ENCODE measurements at regions not wholly inside any gene's neighbourhood (a gene's known extent, or its start where the extent isn't known, plus 50 kb on each side); places are given as distances from the start of the nearest gene placed in this dataset.
"Not testable (repeated sequence)": the region's sequence is repeated elsewhere in the genome, so short reads cannot be mapped to it uniquely, and the experiment has no call there.

- H3K9ac ChIP-seq (ENCODE audit: low read length), result no peak overlapping the region
- Mint-ChIP-seq H3K4me3 (no peak overlapping the region), H3K4me1 (peaks cover 20% of the 10 kb centered on the region), H3K9me3 (ENCODE audit: insufficient read depth) (peaks cover 4% of the 10 kb centered on the region), H3K27ac (no peak overlapping the region), H3K27me3 (no peaks in the 10 kb centered on the region)
- H3K79me2 ChIP-seq (ENCODE audit: control insufficient read depth, insufficient read depth, low read length), result no peaks in the 10 kb centered on the region
- no peak for ATAC-seq (ENCODE audit: low read depth)
- DNase-seq, result no peak
- H3K4me1 ChIP-seq (ENCODE audit: control insufficient read depth in 2 of 2, insufficient read depth in 2 of 2, low read length in 2 of 2), result peaks cover 0 to 5% of the 10 kb centered on the region in 2 donors
- intact Hi-C loops (cut with micrococcal nuclease), result no loop called here
- H3K36me3 ChIP-seq (replicated peaks in 1 of 2; ENCODE audit: control extremely low read depth in 1 of 2, control insufficient read depth in 1 of 2, extremely low read depth in 1 of 2, insufficient read depth in 2 of 2, low read length in 1 of 2), result no peaks in the 10 kb centered on the region
- no peaks in the 10 kb centered on the region for H3K9me3 ChIP-seq (ENCODE audit: control extremely low read depth in 1 of 3, control insufficient read depth in 2 of 3, insufficient read depth in 1 of 3, low read length in 2 of 3)
- no peak overlapping the region for H2AFZ ChIP-seq (ENCODE audit: insufficient read depth, low read depth, low read length, poor library complexity, severe bottlenecking)
- H3K27me3 ChIP-seq (replicated peaks in 1 of 4; ENCODE audit: control extremely low read depth in 1 of 4, control insufficient read depth in 3 of 4, insufficient read depth in 4 of 4, low read length in 3 of 4), result no peaks in the 10 kb centered on the region
- 100% methylated on average over 1 of the region's 2 CpGs for WGBS (ENCODE audit: insufficient coverage)
- H4K20me1 ChIP-seq (ENCODE audit: control insufficient read depth, insufficient read depth, low read length, poor library complexity, severe bottlenecking), result no peaks in the 10 kb centered on the region
- no peak for TF ChIP-seq CTCF (IDR thresholded peaks at IDR 0.05)
- no peak for TF ChIP-seq EZH2 (IDR thresholded peaks at IDR 0.05; ENCODE audit: borderline replicate concordance, insufficient read depth, low read depth, low read length, poor library complexity, severe bottlenecking)
- ChIA-PET POLR2A (no interaction called here), CTCF (no interaction called here)
- H3K4me2 ChIP-seq (replicated peaks; ENCODE audit: low read depth, low read length, poor library complexity, severe bottlenecking), result no peak overlapping the region
- H3K27ac ChIP-seq (ENCODE audit: low read length in 2 of 2), result no peak overlapping the region
- H3K4me3 ChIP-seq (ENCODE audit: control extremely low read depth in 1 of 5, extremely low read depth in 1 of 5, insufficient read depth in 1 of 5, low read depth in 2 of 5, low read length in 4 of 5), result no peak overlapping the region
These were observed 180.4 kb upstream of the CDKN2B start for GRCh38 chr9:22189471-22189870.

GRCh38 chr9:22197000-22197399, 187.9 kb upstream of the CDKN2B start:
- ATAC-seq (ENCODE audit: low read depth) (peak; percentile 96), DNase-seq (peak; percentile 79)
- peaks cover 13% of the 10 kb centered on the region for H3K9me3 Mint-ChIP-seq (ENCODE audit: insufficient read depth)
- H3K36me3 ChIP-seq (replicated peaks in 1 of 2; ENCODE audit: control extremely low read depth in 1 of 2, control insufficient read depth in 1 of 2, extremely low read depth in 1 of 2, insufficient read depth in 2 of 2, low read length in 1 of 2); H3K27me3 Mint-ChIP-seq; H3K79me2 ChIP-seq (ENCODE audit: control insufficient read depth, insufficient read depth, low read length); POLR2A ChIA-PET; H3K9ac ChIP-seq (ENCODE audit: low read length); H3K27me3 ChIP-seq (replicated peaks in 1 of 4; ENCODE audit: control extremely low read depth in 1 of 4, control insufficient read depth in 3 of 4, insufficient read depth in 4 of 4, low read length in 3 of 4); H4K20me1 ChIP-seq (ENCODE audit: control insufficient read depth, insufficient read depth, low read length, poor library complexity, severe bottlenecking): not testable (repeated sequence)
- peaks cover 31 to 33% of the 10 kb centered on the region in 2 donors for H3K4me1 ChIP-seq (ENCODE audit: control insufficient read depth in 2 of 2, insufficient read depth in 2 of 2, low read length in 2 of 2)
- peak overlapping the region; percentile 84 to 87 for H3K27ac ChIP-seq (ENCODE audit: low read length in 2 of 2)
- 15% methylated on average over 1 of the region's 2 CpGs for WGBS (ENCODE audit: insufficient coverage)
- peak overlapping the region; percentile 80 for H3K27ac Mint-ChIP-seq
- peak overlapping the region; percentile 50 for H3K4me2 ChIP-seq (replicated peaks; ENCODE audit: low read depth, low read length, poor library complexity, severe bottlenecking)
- intact Hi-C loops (cut with micrococcal nuclease), result loop anchor here (5.0 to 10.0 kb wide), 3 partner anchors 142 to 815 kb away; no protein-coding TSS in a partner anchor
- H3K4me3 Mint-ChIP-seq, result peak overlapping the region; percentile 50
- H3K4me1 Mint-ChIP-seq, result peaks cover 43% of the 10 kb centered on the region
- peaks cover 4 to 21% (median 20%) of the 10 kb centered on the region in 3 donors for H3K9me3 ChIP-seq (ENCODE audit: control extremely low read depth in 1 of 3, control insufficient read depth in 2 of 3, insufficient read depth in 1 of 3, low read length in 2 of 3)
- peak overlapping the region in 1 of 5 experiments; percentile 8 for H3K4me3 ChIP-seq (ENCODE audit: control extremely low read depth in 1 of 5, extremely low read depth in 1 of 5, insufficient read depth in 1 of 5, low read depth in 2 of 5, low read length in 4 of 5)
- CTCF ChIA-PET, result interaction anchor here (0.6 kb wide), 1 partner anchor 383 kb away, joined by 3 read pairs; no protein-coding TSS in a partner anchor
- H2AFZ ChIP-seq (ENCODE audit: insufficient read depth, low read depth, low read length, poor library complexity, severe bottlenecking), result peak overlapping the region; percentile 15
